DND-41 (cell line): ENCODE measurements at regions not wholly inside any gene's neighbourhood (a gene's known extent, or its start where the extent isn't known, plus 50 kb on each side); places are given as distances from the start of the nearest gene placed in this dataset.

Experiments
- ATAC-seq: fragments of 200-7000 bp; cut with Tn5 transposase; 3 replicates; pipeline ENCODE4 v1.9.1; 2021; ENCODE audit warnings: low read depth; ENCODE audit not compliant: insufficient read depth
- DNase-seq: peaks from one replicate; pipeline ENCODE4 v3.0.0-alpha.2; 2020
- H2AFZ ChIP-seq: 2 replicates; pipeline ENCODE4 v1.6.0; 2012; ENCODE audit warnings: low read depth, low read length
- H3K27ac ChIP-seq: 2 replicates; pipeline ENCODE4 v1.5.1; 2012; ENCODE audit warnings: low read length, inconsistent platforms
- H3K27me3 ChIP-seq: fragments of 200-600 bp; sonication (generic); 2 replicates; pipeline ENCODE4 v1.6.0; 2012; ENCODE audit warnings: low read length, mild to moderate bottlenecking, inconsistent platforms; ENCODE audit not compliant: insufficient read depth, poor library complexity
- H3K36me3 ChIP-seq: 2 replicates; pipeline ENCODE4 v1.5.1; 2012; ENCODE audit warnings: low read length, inconsistent platforms; ENCODE audit not compliant: insufficient read depth
- H3K4me1 ChIP-seq: 2 replicates; pipeline ENCODE4 v1.5.1; 2012; ENCODE audit warnings: mild to moderate bottlenecking, low read length; ENCODE audit not compliant: insufficient read depth
- H3K4me2 ChIP-seq: 2 replicates; pipeline ENCODE4 v1.6.0; 2012; ENCODE audit warnings: mild to moderate bottlenecking, moderate library complexity, low read length, inconsistent platforms; ENCODE audit not compliant: insufficient read depth
- H3K4me3 ChIP-seq, 2 experiments: fragments of 200-600 bp in 1 of 2; shearing (Covaris generic) in 1 of 2; 2 replicates each; pipeline ENCODE4 v1.5.1; 2012 to 2016; ENCODE audit warnings: inconsistent platforms in 2 of 2, low read length in 2 of 2, mild to moderate bottlenecking in 2 of 2, low read depth in 1 of 2, moderate library complexity in 1 of 2
- H3K79me2 ChIP-seq: 2 replicates; pipeline ENCODE4 v1.6.0; 2012; ENCODE audit warnings: low read length, inconsistent platforms; ENCODE audit not compliant: insufficient read depth
- H3K9ac ChIP-seq: 2 replicates; pipeline ENCODE4 v1.6.0; 2012; ENCODE audit warnings: low read depth, mild to moderate bottlenecking, inconsistent platforms, low read length, moderate library complexity
- H3K9me3 ChIP-seq: 2 replicates; pipeline ENCODE4 v1.5.1; 2012; ENCODE audit warnings: low read length, moderate library complexity, mild to moderate bottlenecking, inconsistent platforms; ENCODE audit not compliant: insufficient read depth, severe bottlenecking
- H4K20me1 ChIP-seq: 2 replicates; pipeline ENCODE4 v1.6.0; 2012; ENCODE audit warnings: low read length; ENCODE audit not compliant: insufficient read depth
- EZH2 ChIP-seq: IDR thresholded peaks from 3 replicates; pipeline ENCODE4 v1.6.1; 2012; ENCODE audit warnings: borderline replicate concordance, low read depth, mild to moderate bottlenecking, moderate library complexity, low read length, inconsistent platforms; ENCODE audit not compliant: severe bottlenecking
- TF ChIP-seq, protein P1 (sequence below): IDR thresholded peaks from 2 replicates; pipeline ENCODE4 v1.5.1; 2012; ENCODE audit warnings: borderline replicate concordance, low read length, moderate library complexity, mild to moderate bottlenecking; ENCODE audit not compliant: poor library complexity, severe bottlenecking; ENCODE audit errors: extremely low read depth

DNA sequence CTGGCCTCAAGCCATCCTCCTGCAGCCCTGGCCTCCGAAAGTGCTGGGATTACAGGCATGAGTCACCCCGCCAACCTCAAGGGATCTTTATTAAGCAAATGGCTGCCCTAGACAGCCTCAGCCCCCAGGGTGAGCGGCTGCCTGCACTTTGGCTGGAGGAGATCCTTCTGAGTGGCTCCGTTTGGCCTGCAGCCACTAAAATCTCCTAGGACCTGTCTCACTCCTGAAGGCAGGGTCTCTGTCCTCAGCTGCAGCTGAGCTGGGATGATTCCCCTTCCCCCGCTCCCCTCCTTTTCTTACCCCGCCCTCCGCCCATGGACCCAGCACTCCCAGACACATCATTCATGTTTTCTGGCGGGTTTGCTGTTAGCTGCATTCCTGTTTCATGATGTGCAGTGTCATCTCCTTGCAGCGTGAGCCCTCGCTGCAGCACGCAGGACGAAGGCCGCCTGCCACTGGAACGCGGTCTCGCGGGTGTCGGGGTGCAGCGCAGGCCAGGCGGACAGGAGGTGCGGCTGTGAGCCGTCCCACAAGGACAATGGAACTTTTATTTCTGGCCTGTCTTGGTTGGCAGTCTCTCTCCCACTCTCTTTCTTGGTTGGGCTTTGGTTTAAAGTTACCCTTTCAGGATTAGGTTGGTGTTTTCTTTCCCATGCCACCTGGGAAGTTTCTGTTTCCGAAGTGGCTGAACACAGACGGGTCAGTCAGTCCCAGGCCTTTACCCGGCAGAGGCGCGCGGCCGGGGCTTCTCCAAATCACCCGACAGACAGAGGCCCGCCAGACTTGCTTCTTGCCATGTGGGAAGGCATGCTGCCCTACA, 137.1 kb downstream of the FOXD1 start:
- Histone ChIP-seq H3K9ac (no peak overlapping the region), H3K36me3 (no peaks in the 10 kb centered on the region), H3K4me1 (no peaks in the 10 kb centered on the region), H3K27me3 (peaks cover 8% of the 10 kb centered on the region), H3K27ac (no peak overlapping the region), H3K4me3 (no peak overlapping the region), H3K79me2 (no peaks in the 10 kb centered on the region), H2AFZ (no peak overlapping the region), H4K20me1 (no peaks in the 10 kb centered on the region), H3K9me3 (no peaks in the 10 kb centered on the region), H3K4me2 (no peak overlapping the region)
- TF ChIP-seq EZH2: no peak
- TF ChIP-seq, protein P1, sequence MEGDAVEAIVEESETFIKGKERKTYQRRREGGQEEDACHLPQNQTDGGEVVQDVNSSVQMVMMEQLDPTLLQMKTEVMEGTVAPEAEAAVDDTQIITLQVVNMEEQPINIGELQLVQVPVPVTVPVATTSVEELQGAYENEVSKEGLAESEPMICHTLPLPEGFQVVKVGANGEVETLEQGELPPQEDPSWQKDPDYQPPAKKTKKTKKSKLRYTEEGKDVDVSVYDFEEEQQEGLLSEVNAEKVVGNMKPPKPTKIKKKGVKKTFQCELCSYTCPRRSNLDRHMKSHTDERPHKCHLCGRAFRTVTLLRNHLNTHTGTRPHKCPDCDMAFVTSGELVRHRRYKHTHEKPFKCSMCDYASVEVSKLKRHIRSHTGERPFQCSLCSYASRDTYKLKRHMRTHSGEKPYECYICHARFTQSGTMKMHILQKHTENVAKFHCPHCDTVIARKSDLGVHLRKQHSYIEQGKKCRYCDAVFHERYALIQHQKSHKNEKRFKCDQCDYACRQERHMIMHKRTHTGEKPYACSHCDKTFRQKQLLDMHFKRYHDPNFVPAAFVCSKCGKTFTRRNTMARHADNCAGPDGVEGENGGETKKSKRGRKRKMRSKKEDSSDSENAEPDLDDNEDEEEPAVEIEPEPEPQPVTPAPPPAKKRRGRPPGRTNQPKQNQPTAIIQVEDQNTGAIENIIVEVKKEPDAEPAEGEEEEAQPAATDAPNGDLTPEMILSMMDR: no peak
- DNase-seq: no peak
- ATAC-seq: no peak

DNA sequence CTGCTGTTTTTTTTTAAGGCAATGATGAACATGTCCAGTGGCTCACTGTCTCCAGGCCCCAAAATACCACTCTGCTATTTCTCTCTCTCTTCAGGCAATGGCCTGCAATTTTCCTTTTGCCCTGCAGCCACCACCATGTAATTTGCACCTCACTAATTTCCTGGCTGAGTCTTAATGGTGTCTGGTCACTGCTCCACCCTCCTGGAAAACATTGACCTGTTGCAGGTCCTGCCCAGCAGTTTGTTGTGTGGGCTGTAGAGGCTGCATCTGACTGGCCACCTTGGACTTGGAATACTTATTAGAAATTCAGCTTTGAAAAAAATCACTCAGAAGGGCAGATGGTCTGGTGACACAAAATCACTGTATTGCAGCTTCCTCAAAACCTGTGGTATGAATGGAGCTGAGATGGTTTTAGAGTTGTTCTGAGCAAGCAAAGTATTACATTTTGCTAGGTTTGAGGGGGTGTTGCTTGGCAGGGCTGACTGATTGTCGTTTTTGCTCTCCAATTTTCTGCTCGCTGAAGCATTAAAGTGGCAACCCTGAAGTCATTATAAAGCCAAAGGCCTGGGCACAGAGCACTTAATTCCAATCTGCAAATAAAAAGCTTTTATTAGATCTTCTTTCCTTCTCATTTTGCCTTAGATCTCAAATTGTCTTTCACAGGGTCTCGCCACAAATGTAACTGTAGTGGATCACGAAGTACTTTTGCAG, 134.8 kb downstream of the TMEM174 start:
- Histone ChIP-seq H3K9ac (no peak overlapping the region), H3K4me1 (no peaks in the 10 kb centered on the region), H3K4me2 (no peak overlapping the region), H3K9me3 (no peaks in the 10 kb centered on the region), H4K20me1 (no peaks in the 10 kb centered on the region), H3K79me2 (no peaks in the 10 kb centered on the region), H3K27me3 (peaks cover 4% of the 10 kb centered on the region), H3K4me3 (no peak overlapping the region), H3K27ac (no peak overlapping the region), H3K36me3 (no peaks in the 10 kb centered on the region), H2AFZ (no peak overlapping the region)
- DNase-seq (no peak), ATAC-seq (no peak)
- TF ChIP-seq, protein P1: no peak
- TF ChIP-seq EZH2: no peak

DNA sequence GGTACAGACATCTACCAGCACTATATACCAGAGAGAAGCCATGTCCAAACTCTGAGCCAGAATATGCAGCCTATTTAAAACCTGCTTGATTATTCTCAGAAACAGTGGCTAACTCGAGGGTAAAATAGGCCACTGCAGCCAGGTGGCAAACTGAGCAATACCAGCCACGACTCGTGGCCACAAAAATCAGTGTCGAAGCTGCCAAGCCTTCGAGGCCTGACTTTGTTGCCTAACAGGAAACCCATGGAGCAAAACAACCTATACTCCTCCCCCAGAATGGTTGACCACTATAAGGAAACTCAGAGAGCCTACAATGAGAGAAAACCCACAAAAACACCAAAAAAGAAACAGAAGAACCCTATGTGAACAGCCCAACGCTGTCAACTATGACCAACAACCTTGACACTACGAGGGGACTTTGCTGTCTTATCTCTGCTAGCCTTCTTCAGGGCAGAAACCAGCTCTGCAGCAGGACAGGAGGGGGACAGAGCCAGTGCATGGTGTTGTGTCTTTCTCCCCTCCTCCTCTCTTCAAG, 133.8 kb downstream of the TMEM174 start:
- H3K4me3 ChIP-seq: no peak overlapping the region
- no peaks in the 10 kb centered on the region for H4K20me1 ChIP-seq
- H3K4me2 ChIP-seq: no peak overlapping the region
- DNase-seq (no peak), ATAC-seq (no peak)
- no peaks in the 10 kb centered on the region for H3K4me1 ChIP-seq
- no peak overlapping the region for H3K9ac ChIP-seq
- no peaks in the 10 kb centered on the region for H3K9me3 ChIP-seq
- H3K79me2 ChIP-seq: no peaks in the 10 kb centered on the region
- no peak for TF ChIP-seq EZH2
- TF ChIP-seq, protein P1: no peak
- H3K27ac ChIP-seq: no peak overlapping the region
- H3K27me3 ChIP-seq: peaks cover under 1% of the 10 kb centered on the region
- no peak overlapping the region for H2AFZ ChIP-seq
- no peaks in the 10 kb centered on the region for H3K36me3 ChIP-seq
